Activated CD8-positive, alpha-beta T cell treated with anti-CD3 and anti-CD28 coated beads for 36 hours (primary cell): ENCODE measurements at regions not wholly inside any gene's neighbourhood (a gene's known extent, or its start where the extent isn't known, plus 50 kb on each side); places are given as distances from the start of the nearest gene placed in this dataset.

Source experiments
- ATAC-seq: fragments of 200-7000 bp; cut with Tn5 transposase; one replicate; pipeline ENCODE4 v1.10.0; 2021; ENCODE audit warnings: mild to moderate bottlenecking, moderate library complexity
- CTCF ChIA-PET: fragments of 350-600 bp; sonication (Branson Sonifier 250); formaldehyde crosslinking; loops from one replicate; lab custom pipeline; 2021; ENCODE audit warnings: antibody characterized with exemption; lab: Charles Lee
- POLR2A ChIA-PET: fragments of 350-600 bp; sonication (Branson Sonifier 250); formaldehyde crosslinking; loops from one replicate; lab custom pipeline; 2021; ENCODE audit warnings: antibody characterized with exemption; lab: Charles Lee
- DNase-seq: peaks from one replicate; pipeline ENCODE4 v3.0.0-alpha.2; 2020
- H3K27ac Mint-ChIP-seq: one replicate; pipeline ENCODE4 v1.8.0; 2021; ENCODE audit warnings: mild to moderate bottlenecking, mixed read lengths
- H3K27me3 Mint-ChIP-seq: one replicate; pipeline ENCODE4 v1.8.0; 2021; ENCODE audit warnings: mixed read lengths
- H3K36me3 Mint-ChIP-seq: one replicate; pipeline ENCODE4 v1.8.0; 2021; ENCODE audit warnings: low read depth, mixed read lengths
- H3K4me1 Mint-ChIP-seq: one replicate; pipeline ENCODE4 v1.8.0; 2021; ENCODE audit warnings: low read depth, mixed read lengths
- H3K4me3 Mint-ChIP-seq: one replicate; pipeline ENCODE4 v1.8.0; 2021; ENCODE audit warnings: mild to moderate bottlenecking, moderate library complexity, mixed read lengths
- H3K9me3 Mint-ChIP-seq: one replicate; pipeline ENCODE4 v1.8.0; 2021; ENCODE audit warnings: mixed read lengths
- intact Hi-C: fragments of 100-400 bp; cut with micrococcal nuclease; formaldehyde crosslinking; loops from one replicate; pipeline ENCODE4 v1.10.0; 2022
- TF ChIP-seq, protein P1 (sequence below): fragments of 200-600 bp; IDR thresholded peaks from one replicate; pipeline ENCODE4 v1.8.0; 2022; ENCODE audit warnings: antibody characterized with exemption, mild to moderate bottlenecking

DNA sequence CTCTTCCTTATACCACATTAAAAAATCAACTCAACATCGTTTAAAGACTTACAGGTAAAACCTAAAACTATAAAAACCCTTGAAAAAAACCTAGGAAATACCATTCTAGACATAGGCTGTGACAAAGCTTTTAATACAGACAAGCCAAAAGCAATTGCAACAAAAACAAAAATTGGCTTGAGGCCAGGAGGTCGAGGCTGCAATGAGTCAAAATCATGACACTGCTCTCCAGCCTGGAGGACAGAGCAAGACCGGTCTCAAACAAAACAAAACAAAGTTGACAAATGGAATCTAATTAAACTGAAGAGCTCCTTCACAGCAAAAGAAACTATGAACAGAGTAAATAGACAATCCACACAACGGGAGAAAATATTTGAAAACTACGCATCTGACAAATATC, 1057.8 kb downstream of the FSCB start:
- TF ChIP-seq, protein P1, sequence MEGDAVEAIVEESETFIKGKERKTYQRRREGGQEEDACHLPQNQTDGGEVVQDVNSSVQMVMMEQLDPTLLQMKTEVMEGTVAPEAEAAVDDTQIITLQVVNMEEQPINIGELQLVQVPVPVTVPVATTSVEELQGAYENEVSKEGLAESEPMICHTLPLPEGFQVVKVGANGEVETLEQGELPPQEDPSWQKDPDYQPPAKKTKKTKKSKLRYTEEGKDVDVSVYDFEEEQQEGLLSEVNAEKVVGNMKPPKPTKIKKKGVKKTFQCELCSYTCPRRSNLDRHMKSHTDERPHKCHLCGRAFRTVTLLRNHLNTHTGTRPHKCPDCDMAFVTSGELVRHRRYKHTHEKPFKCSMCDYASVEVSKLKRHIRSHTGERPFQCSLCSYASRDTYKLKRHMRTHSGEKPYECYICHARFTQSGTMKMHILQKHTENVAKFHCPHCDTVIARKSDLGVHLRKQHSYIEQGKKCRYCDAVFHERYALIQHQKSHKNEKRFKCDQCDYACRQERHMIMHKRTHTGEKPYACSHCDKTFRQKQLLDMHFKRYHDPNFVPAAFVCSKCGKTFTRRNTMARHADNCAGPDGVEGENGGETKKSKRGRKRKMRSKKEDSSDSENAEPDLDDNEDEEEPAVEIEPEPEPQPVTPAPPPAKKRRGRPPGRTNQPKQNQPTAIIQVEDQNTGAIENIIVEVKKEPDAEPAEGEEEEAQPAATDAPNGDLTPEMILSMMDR = no peak
- ChIA-PET POLR2A (no interaction called here), CTCF (no interaction called here)

GRCh38 chr14:43438056-43438455, 1069.0 kb downstream of the FSCB start:
- Mint-ChIP-seq H3K4me1 (no peaks in the 10 kb centered on the region), H3K27ac (no peak overlapping the region), H3K9me3 (peaks cover 14% of the 10 kb centered on the region), H3K4me3 (no peak overlapping the region), H3K27me3 (no peaks in the 10 kb centered on the region), H3K36me3 (no peaks in the 10 kb centered on the region)
- no peak for DNase-seq
- TF ChIP-seq, protein P1 = no peak
- POLR2A ChIA-PET = no interaction called here
- CTCF ChIA-PET = no interaction called here
- no peak for ATAC-seq
- intact Hi-C loops = no loop called here

More for the DNA sequence above, 1057.8 kb downstream of the FSCB start:
- no peaks in the 10 kb centered on the region for H3K27me3 Mint-ChIP-seq
- no peaks in the 10 kb centered on the region for H3K4me1 Mint-ChIP-seq
- H3K27ac Mint-ChIP-seq = no peak overlapping the region
- H3K9me3 Mint-ChIP-seq = peaks cover 14% of the 10 kb centered on the region
- no peaks in the 10 kb centered on the region for H3K36me3 Mint-ChIP-seq
- no peak overlapping the region for H3K4me3 Mint-ChIP-seq
- DNase-seq (no peak), ATAC-seq (no peak)
- intact Hi-C loops = no loop called here

DNA sequence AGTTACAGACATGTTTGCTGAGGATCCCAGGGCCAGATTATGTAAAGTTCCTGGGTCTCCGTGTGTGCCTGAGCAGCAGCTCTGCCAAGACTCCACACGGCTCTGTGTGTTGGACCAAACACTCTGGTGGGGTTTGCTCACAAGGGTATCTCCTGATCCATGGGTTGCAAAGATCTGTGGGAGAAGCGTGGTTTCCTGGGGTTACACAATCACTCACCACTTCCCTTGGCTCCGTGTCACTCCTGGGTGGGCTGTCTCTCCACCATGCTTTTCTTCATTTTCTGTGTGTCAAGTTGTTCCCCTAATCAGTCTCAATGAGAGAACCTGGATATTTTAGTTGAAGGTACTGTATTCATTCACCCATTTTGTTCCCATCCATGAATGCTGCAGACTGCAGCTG, 1088.8 kb downstream of the FSCB start:
- ATAC-seq (no peak), DNase-seq (no peak)
- CTCF ChIA-PET = no interaction called here
- no peaks in the 10 kb centered on the region for H3K27me3 Mint-ChIP-seq
- TF ChIP-seq, protein P1 = no peak
- H3K4me3 Mint-ChIP-seq = no peak overlapping the region
- H3K4me1 Mint-ChIP-seq = no peaks in the 10 kb centered on the region
- intact Hi-C loops = no loop called here
- H3K36me3 Mint-ChIP-seq = no peaks in the 10 kb centered on the region
- no peak overlapping the region for H3K27ac Mint-ChIP-seq
- POLR2A ChIA-PET = no interaction called here
- peaks cover 11% of the 10 kb centered on the region for H3K9me3 Mint-ChIP-seq

- Mint-ChIP-seq H3K27ac (no peak overlapping the region), H3K9me3 (peaks cover 7% of the 10 kb centered on the region), H3K36me3 (no peaks in the 10 kb centered on the region), H3K4me1 (no peaks in the 10 kb centered on the region), H3K4me3 (no peak overlapping the region), H3K27me3 (no peaks in the 10 kb centered on the region)
- TF ChIP-seq, protein P1 = no peak
- ChIA-PET POLR2A (no interaction called here), CTCF (no interaction called here)
- ATAC-seq = no peak
- intact Hi-C loops = no loop called here
- no peak for DNase-seq
Measured at GRCh38 chr14:43413084-43413483, 1094.0 kb downstream of the FSCB start.

- Mint-ChIP-seq H3K36me3 (no peaks in the 10 kb centered on the region), H3K27me3 (no peaks in the 10 kb centered on the region), H3K4me1 (no peaks in the 10 kb centered on the region), H3K4me3 (no peak overlapping the region), H3K9me3 (peaks cover 7% of the 10 kb centered on the region), H3K27ac (no peak overlapping the region)
- intact Hi-C loops = no loop called here
- ChIA-PET CTCF (no interaction called here), POLR2A (no interaction called here)
- no peak for ATAC-seq
- no peak for DNase-seq
- TF ChIP-seq, protein P1 = no peak
Measured at GRCh38 chr14:43411841-43412240, 1095.2 kb downstream of the FSCB start.
